GM19240 (cell line): ENCODE measurements at regions not wholly inside any gene's neighbourhood (a gene's known extent, or its start where the extent isn't known, plus 50 kb on each side); places are given as distances from the start of the nearest gene placed in this dataset.
"Not testable (repeated sequence)": the region's sequence is repeated elsewhere in the genome, so short reads cannot be mapped to it uniquely, and the experiment has no call there.

ENCODE experiments used
- DNase-seq: peaks from one replicate; pipeline ENCODE4 v3.0.0; 2011; ENCODE audit warnings: low spot score; ENCODE audit not compliant: insufficient read length

GRCh38 chr5:173430394-173430793 lies 102.2 kb upstream of the STC2 start:
- DNase-seq, result no peak

- DNase-seq, result no peak
These were observed 101.4 kb upstream of the STC2 start for GRCh38 chr5:173429489-173430150.

- no peak for DNase-seq
These were observed 95.4 kb upstream of the STC2 start for GRCh38 chr5:173423452-173424117.

GRCh38 chr5:173420108-173420507 lies 91.9 kb upstream of the STC2 start:
- no peak for DNase-seq

- no peak for DNase-seq
These were observed 85.3 kb upstream of the STC2 start for GRCh38 chr5:173413471-173413982.

GRCh38 chr5:173412566-173412965 lies 84.4 kb upstream of the STC2 start:
- no peak for DNase-seq

- DNase-seq, result no peak
These were observed 83.8 kb upstream of the STC2 start for GRCh38 chr5:173411791-173412555.

GRCh38 chr5:173410459-173411233 lies 82.4 kb upstream of the STC2 start:
- no peak for DNase-seq

- no peak for DNase-seq
These were observed 80.7 kb upstream of the STC2 start for GRCh38 chr5:173408946-173409345.

- no peak for DNase-seq
These were observed 71.6 kb upstream of the STC2 start for GRCh38 chr5:173399851-173400250.

GRCh38 chr5:173397516-173397915 lies 69.3 kb upstream of the STC2 start:
- DNase-seq, result no peak

GRCh38 chr5:173396311-173396993 lies 68.2 kb upstream of the STC2 start:
- no peak for DNase-seq

GRCh38 chr5:173395933-173396308 lies 67.7 kb upstream of the STC2 start:
- DNase-seq, result no peak

GRCh38 chr5:173395257-173395932 lies 67.2 kb upstream of the STC2 start:
- no peak for DNase-seq

- DNase-seq, result no peak
These were observed 66.5 kb upstream of the STC2 start for GRCh38 chr5:173394701-173395100.

GRCh38 chr5:173392172-173392571 lies 64.0 kb upstream of the STC2 start:
- no peak for DNase-seq

- no peak for DNase-seq
These were observed 62.8 kb upstream of the STC2 start for GRCh38 chr5:173391031-173391430.

GRCh38 chr5:173387293-173387692 lies 59.1 kb upstream of the STC2 start:
- not testable (repeated sequence) for DNase-seq

GRCh38 chr5:173385832-173386360 lies 57.7 kb upstream of the STC2 start:
- DNase-seq, result no peak

GRCh38 chr5:173383711-173384110 lies 55.5 kb upstream of the STC2 start:
- DNase-seq, result no peak
